WTC11 (cell line): ENCODE measurements at regions not wholly inside any gene's neighbourhood (a gene's known extent, or its start where the extent isn't known, plus 50 kb on each side); places are given as distances from the start of the nearest gene placed in this dataset.

Experiments used
- ATAC-seq: fragments of 200-7000 bp; cut with Tn5 transposase; 2 replicates; pipeline ENCODE4 v1.10.0; 2021; ENCODE audit warnings: mild to moderate bottlenecking, moderate library complexity
- CTCF ChIA-PET: fragments of 300-600 bp; sonication (Branson Sonifier 250); formaldehyde crosslinking; loops from one replicate; lab custom pipeline; 2021; ENCODE audit warnings: antibody characterized with exemption; lab: Charles Lee
- POLR2A ChIA-PET: fragments of 350-600 bp; sonication (Branson Sonifier 250); formaldehyde crosslinking; loops from one replicate; lab custom pipeline; 2021; ENCODE audit warnings: antibody characterized with exemption; lab: Charles Lee
- DNase-seq: peaks from one replicate; pipeline ENCODE4 v3.0.0; 2021; ENCODE audit warnings: low spot score
- H3K27ac Mint-ChIP-seq: 2 replicates; pipeline ENCODE4 v1.8.0; 2021; ENCODE audit warnings: mixed read lengths
- H3K27me3 Mint-ChIP-seq: 2 replicates; pipeline ENCODE4 v1.8.0; 2021; ENCODE audit warnings: low read depth, mild to moderate bottlenecking, moderate library complexity, mixed read lengths
- H3K36me3 Mint-ChIP-seq: 2 replicates; pipeline ENCODE4 v1.8.0; 2021; ENCODE audit warnings: mixed read lengths
- H3K4me1 Mint-ChIP-seq: 2 replicates; pipeline ENCODE4 v1.8.0; 2022; ENCODE audit warnings: mixed read lengths
- H3K4me3 Mint-ChIP-seq: 2 replicates; pipeline ENCODE4 v1.8.0; 2021; ENCODE audit warnings: mild to moderate bottlenecking, moderate library complexity, mixed read lengths
- H3K9me3 Mint-ChIP-seq: 2 replicates; pipeline ENCODE4 v1.8.0; 2021; ENCODE audit warnings: mixed read lengths
- MXD4 ChIP-seq: fragments of 250-450 bp; sonication (Bioruptor Pico); IDR thresholded peaks from 2 replicates; pipeline ENCODE4 v1.8.0; 2021; ENCODE audit warnings: mild to moderate bottlenecking, moderate library complexity, borderline replicate concordance
- NFE2L1 ChIP-seq: sonication (generic); formaldehyde crosslinking; IDR thresholded peaks from 2 replicates; pipeline ENCODE4 v1.8.1; 2023; ENCODE audit warnings: missing genetic modification reagents
- PRRX2 ChIP-seq: fragments of 250-450 bp; sonication (Bioruptor Pico); IDR thresholded peaks from 2 replicates; pipeline ENCODE4 v1.8.0; 2021; ENCODE audit warnings: mild to moderate bottlenecking
- SMAD4 ChIP-seq: sonication (generic); formaldehyde crosslinking; IDR thresholded peaks from 2 replicates; pipeline ENCODE4 v1.8.0; 2022; ENCODE audit warnings: mild to moderate bottlenecking, missing genetic modification reagents
- ZNF232 ChIP-seq: sonication (generic); formaldehyde crosslinking; IDR thresholded peaks from 2 replicates; pipeline ENCODE4 v1.8.0; 2022; ENCODE audit warnings: mild to moderate bottlenecking, missing genetic modification reagents
- ZNF671 ChIP-seq: fragments of 250-450 bp; sonication (Bioruptor Pico); IDR thresholded peaks from 2 replicates; pipeline ENCODE4 v1.8.0; 2021; ENCODE audit warnings: mild to moderate bottlenecking
- TF ChIP-seq, protein P1 (sequence below): sonication (generic); formaldehyde crosslinking; conservative IDR thresholded peaks from 2 replicates; pipeline ENCODE4 v1.8.1; 2023; ENCODE audit warnings: mild to moderate bottlenecking, low read depth, missing genetic modification reagents, moderate library complexity
- TF ChIP-seq, protein P2 (sequence below): sonication (generic); formaldehyde crosslinking; IDR thresholded peaks from 2 replicates; pipeline ENCODE4 v1.8.0; 2023; ENCODE audit warnings: missing genetic modification reagents, mild to moderate bottlenecking, borderline replicate concordance
- TF ChIP-seq, protein P3 (sequence below): fragments of 250-450 bp; sonication (Bioruptor Pico); IDR thresholded peaks from 2 replicates; pipeline ENCODE4 v1.9.0; 2021; ENCODE audit warnings: mild to moderate bottlenecking
- TF ChIP-seq, protein P4 (sequence below): fragments of 250-450 bp; sonication (Bioruptor Pico); IDR thresholded peaks from 2 replicates; pipeline ENCODE4 v1.8.0; 2021; ENCODE audit warnings: mild to moderate bottlenecking
- TF ChIP-seq, protein P5 (sequence below): fragments of 200-600 bp; IDR thresholded peaks from 2 replicates; pipeline ENCODE4 v1.8.0; 2022; ENCODE audit warnings: antibody characterized with exemption
- TF ChIP-seq, protein P6 (sequence below): fragments of 250-450 bp; sonication (Bioruptor Pico); IDR thresholded peaks from 2 replicates; pipeline ENCODE4 v1.9.0; 2021; ENCODE audit warnings: mild to moderate bottlenecking, borderline replicate concordance
- TF ChIP-seq, protein P7 (sequence below): sonication (generic); formaldehyde crosslinking; IDR thresholded peaks from 2 replicates; pipeline ENCODE4 v1.8.0; 2023; ENCODE audit warnings: mild to moderate bottlenecking, missing genetic modification reagents

DNA sequence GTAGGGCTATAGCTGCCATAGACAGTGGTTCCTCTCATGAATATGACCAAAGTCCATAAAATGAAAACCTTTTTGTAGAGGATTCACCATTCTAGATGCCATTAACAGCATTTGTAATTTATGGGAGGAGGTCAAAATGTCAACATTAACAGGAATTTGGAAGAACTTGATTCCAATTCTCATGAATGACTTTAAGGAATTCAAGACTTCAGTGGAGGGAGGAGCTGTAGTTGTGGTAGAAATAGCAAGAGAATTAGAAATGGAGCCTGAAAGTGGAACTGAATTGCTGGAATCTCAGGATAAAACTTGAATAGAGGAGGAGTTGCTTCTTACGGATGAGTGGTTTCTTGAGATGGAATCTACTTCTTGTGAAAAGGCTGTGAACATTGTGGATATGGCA lies 65.4 kb upstream of the ESRRG start:
- POLR2A ChIA-PET, result no interaction called here
- H3K9me3 Mint-ChIP-seq, result peaks cover 18% of the 10 kb centered on the region

DNA sequence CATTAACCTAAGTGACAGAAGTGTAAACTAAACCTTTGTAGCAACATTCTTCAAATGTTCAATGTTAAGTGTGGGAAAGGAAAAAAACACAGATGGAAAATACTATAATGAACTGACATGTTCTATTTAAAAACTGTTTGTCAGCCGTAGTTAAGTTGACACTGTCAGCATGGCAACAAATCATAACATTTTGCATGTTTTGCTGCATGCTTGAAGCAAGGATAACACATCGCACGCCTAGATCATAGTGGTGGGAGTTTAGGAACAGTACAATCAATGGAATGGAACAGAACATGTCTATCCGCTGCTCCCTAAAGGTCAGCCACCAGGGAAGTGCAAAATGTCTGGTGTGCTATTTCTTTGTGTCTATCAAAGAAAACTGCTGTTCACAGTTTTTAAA lies 62.5 kb upstream of the ESRRG start:
- peaks cover 34% of the 10 kb centered on the region for H3K4me1 Mint-ChIP-seq
- H3K36me3 Mint-ChIP-seq, result no peaks in the 10 kb centered on the region
- CTCF ChIA-PET, result interaction anchor here (1.3 kb wide), 1 partner anchor 8 kb away, joined by 3 read pairs; no protein-coding TSS in a partner anchor
- DNase-seq (no peak), ATAC-seq (no peak)
- no peaks in the 10 kb centered on the region for H3K27me3 Mint-ChIP-seq
- POLR2A ChIA-PET, result no interaction called here
- no peak overlapping the region for H3K4me3 Mint-ChIP-seq
- H3K9me3 Mint-ChIP-seq, result peaks cover 18% of the 10 kb centered on the region
- no peak overlapping the region for H3K27ac Mint-ChIP-seq
- TF ChIP-seq, protein P1, sequence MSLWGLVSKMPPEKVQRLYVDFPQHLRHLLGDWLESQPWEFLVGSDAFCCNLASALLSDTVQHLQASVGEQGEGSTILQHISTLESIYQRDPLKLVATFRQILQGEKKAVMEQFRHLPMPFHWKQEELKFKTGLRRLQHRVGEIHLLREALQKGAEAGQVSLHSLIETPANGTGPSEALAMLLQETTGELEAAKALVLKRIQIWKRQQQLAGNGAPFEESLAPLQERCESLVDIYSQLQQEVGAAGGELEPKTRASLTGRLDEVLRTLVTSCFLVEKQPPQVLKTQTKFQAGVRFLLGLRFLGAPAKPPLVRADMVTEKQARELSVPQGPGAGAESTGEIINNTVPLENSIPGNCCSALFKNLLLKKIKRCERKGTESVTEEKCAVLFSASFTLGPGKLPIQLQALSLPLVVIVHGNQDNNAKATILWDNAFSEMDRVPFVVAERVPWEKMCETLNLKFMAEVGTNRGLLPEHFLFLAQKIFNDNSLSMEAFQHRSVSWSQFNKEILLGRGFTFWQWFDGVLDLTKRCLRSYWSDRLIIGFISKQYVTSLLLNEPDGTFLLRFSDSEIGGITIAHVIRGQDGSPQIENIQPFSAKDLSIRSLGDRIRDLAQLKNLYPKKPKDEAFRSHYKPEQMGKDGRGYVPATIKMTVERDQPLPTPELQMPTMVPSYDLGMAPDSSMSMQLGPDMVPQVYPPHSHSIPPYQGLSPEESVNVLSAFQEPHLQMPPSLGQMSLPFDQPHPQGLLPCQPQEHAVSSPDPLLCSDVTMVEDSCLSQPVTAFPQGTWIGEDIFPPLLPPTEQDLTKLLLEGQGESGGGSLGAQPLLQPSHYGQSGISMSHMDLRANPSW, result no peak
- TF ChIP-seq ZNF232 (CRISPR knock-in tag) (no peak), PRRX2 (CRISPR knock-in tag) (no peak), NFE2L1 (no peak), ZNF671 (CRISPR knock-in tag) (no peak), MXD4 (no peak)
- TF ChIP-seq, protein P2, sequence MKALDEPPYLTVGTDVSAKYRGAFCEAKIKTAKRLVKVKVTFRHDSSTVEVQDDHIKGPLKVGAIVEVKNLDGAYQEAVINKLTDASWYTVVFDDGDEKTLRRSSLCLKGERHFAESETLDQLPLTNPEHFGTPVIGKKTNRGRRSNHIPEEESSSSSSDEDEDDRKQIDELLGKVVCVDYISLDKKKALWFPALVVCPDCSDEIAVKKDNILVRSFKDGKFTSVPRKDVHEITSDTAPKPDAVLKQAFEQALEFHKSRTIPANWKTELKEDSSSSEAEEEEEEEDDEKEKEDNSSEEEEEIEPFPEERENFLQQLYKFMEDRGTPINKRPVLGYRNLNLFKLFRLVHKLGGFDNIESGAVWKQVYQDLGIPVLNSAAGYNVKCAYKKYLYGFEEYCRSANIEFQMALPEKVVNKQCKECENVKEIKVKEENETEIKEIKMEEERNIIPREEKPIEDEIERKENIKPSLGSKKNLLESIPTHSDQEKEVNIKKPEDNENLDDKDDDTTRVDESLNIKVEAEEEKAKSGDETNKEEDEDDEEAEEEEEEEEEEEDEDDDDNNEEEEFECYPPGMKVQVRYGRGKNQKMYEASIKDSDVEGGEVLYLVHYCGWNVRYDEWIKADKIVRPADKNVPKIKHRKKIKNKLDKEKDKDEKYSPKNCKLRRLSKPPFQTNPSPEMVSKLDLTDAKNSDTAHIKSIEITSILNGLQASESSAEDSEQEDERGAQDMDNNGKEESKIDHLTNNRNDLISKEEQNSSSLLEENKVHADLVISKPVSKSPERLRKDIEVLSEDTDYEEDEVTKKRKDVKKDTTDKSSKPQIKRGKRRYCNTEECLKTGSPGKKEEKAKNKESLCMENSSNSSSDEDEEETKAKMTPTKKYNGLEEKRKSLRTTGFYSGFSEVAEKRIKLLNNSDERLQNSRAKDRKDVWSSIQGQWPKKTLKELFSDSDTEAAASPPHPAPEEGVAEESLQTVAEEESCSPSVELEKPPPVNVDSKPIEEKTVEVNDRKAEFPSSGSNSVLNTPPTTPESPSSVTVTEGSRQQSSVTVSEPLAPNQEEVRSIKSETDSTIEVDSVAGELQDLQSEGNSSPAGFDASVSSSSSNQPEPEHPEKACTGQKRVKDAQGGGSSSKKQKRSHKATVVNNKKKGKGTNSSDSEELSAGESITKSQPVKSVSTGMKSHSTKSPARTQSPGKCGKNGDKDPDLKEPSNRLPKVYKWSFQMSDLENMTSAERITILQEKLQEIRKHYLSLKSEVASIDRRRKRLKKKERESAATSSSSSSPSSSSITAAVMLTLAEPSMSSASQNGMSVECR, result no peak
- TF ChIP-seq, protein P3, sequence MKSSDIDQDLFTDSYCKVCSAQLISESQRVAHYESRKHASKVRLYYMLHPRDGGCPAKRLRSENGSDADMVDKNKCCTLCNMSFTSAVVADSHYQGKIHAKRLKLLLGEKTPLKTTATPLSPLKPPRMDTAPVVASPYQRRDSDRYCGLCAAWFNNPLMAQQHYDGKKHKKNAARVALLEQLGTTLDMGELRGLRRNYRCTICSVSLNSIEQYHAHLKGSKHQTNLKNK (CRISPR knock-in tag), result no peak
- TF ChIP-seq, protein P4, sequence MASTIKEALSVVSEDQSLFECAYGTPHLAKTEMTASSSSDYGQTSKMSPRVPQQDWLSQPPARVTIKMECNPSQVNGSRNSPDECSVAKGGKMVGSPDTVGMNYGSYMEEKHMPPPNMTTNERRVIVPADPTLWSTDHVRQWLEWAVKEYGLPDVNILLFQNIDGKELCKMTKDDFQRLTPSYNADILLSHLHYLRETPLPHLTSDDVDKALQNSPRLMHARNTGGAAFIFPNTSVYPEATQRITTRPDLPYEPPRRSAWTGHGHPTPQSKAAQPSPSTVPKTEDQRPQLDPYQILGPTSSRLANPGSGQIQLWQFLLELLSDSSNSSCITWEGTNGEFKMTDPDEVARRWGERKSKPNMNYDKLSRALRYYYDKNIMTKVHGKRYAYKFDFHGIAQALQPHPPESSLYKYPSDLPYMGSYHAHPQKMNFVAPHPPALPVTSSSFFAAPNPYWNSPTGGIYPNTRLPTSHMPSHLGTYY, result no peak
- TF ChIP-seq, protein P5, sequence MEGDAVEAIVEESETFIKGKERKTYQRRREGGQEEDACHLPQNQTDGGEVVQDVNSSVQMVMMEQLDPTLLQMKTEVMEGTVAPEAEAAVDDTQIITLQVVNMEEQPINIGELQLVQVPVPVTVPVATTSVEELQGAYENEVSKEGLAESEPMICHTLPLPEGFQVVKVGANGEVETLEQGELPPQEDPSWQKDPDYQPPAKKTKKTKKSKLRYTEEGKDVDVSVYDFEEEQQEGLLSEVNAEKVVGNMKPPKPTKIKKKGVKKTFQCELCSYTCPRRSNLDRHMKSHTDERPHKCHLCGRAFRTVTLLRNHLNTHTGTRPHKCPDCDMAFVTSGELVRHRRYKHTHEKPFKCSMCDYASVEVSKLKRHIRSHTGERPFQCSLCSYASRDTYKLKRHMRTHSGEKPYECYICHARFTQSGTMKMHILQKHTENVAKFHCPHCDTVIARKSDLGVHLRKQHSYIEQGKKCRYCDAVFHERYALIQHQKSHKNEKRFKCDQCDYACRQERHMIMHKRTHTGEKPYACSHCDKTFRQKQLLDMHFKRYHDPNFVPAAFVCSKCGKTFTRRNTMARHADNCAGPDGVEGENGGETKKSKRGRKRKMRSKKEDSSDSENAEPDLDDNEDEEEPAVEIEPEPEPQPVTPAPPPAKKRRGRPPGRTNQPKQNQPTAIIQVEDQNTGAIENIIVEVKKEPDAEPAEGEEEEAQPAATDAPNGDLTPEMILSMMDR, result no peak
- TF ChIP-seq, protein P6, sequence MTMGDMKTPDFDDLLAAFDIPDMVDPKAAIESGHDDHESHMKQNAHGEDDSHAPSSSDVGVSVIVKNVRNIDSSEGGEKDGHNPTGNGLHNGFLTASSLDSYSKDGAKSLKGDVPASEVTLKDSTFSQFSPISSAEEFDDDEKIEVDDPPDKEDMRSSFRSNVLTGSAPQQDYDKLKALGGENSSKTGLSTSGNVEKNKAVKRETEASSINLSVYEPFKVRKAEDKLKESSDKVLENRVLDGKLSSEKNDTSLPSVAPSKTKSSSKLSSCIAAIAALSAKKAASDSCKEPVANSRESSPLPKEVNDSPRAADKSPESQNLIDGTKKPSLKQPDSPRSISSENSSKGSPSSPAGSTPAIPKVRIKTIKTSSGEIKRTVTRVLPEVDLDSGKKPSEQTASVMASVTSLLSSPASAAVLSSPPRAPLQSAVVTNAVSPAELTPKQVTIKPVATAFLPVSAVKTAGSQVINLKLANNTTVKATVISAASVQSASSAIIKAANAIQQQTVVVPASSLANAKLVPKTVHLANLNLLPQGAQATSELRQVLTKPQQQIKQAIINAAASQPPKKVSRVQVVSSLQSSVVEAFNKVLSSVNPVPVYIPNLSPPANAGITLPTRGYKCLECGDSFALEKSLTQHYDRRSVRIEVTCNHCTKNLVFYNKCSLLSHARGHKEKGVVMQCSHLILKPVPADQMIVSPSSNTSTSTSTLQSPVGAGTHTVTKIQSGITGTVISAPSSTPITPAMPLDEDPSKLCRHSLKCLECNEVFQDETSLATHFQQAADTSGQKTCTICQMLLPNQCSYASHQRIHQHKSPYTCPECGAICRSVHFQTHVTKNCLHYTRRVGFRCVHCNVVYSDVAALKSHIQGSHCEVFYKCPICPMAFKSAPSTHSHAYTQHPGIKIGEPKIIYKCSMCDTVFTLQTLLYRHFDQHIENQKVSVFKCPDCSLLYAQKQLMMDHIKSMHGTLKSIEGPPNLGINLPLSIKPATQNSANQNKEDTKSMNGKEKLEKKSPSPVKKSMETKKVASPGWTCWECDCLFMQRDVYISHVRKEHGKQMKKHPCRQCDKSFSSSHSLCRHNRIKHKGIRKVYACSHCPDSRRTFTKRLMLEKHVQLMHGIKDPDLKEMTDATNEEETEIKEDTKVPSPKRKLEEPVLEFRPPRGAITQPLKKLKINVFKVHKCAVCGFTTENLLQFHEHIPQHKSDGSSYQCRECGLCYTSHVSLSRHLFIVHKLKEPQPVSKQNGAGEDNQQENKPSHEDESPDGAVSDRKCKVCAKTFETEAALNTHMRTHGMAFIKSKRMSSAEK (CRISPR knock-in tag), result no peak
- TF ChIP-seq, protein P7, sequence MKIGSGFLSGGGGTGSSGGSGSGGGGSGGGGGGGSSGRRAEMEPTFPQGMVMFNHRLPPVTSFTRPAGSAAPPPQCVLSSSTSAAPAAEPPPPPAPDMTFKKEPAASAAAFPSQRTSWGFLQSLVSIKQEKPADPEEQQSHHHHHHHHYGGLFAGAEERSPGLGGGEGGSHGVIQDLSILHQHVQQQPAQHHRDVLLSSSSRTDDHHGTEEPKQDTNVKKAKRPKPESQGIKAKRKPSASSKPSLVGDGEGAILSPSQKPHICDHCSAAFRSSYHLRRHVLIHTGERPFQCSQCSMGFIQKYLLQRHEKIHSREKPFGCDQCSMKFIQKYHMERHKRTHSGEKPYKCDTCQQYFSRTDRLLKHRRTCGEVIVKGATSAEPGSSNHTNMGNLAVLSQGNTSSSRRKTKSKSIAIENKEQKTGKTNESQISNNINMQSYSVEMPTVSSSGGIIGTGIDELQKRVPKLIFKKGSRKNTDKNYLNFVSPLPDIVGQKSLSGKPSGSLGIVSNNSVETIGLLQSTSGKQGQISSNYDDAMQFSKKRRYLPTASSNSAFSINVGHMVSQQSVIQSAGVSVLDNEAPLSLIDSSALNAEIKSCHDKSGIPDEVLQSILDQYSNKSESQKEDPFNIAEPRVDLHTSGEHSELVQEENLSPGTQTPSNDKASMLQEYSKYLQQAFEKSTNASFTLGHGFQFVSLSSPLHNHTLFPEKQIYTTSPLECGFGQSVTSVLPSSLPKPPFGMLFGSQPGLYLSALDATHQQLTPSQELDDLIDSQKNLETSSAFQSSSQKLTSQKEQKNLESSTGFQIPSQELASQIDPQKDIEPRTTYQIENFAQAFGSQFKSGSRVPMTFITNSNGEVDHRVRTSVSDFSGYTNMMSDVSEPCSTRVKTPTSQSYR (CRISPR knock-in tag), result no peak

More for the DNA sequence above, 65.4 kb upstream of the ESRRG start:
- Mint-ChIP-seq H3K27ac (no peak overlapping the region), H3K36me3 (no peaks in the 10 kb centered on the region), H3K27me3 (no peaks in the 10 kb centered on the region), H3K4me3 (no peak overlapping the region), H3K4me1 (peaks cover 9% of the 10 kb centered on the region)
- CTCF ChIA-PET, result no interaction called here
- ATAC-seq, result no peak
- no peak for TF ChIP-seq SMAD4 (CRISPR knock-in tag)
- TF ChIP-seq, protein P5, result no peak
- DNase-seq, result no peak
